ENCODE measurements at regions not wholly inside any gene's neighbourhood (a gene's known extent, or its start where the extent isn't known, plus 50 kb on each side); places are given as distances from the start of the nearest gene placed in this dataset.

DNA sequence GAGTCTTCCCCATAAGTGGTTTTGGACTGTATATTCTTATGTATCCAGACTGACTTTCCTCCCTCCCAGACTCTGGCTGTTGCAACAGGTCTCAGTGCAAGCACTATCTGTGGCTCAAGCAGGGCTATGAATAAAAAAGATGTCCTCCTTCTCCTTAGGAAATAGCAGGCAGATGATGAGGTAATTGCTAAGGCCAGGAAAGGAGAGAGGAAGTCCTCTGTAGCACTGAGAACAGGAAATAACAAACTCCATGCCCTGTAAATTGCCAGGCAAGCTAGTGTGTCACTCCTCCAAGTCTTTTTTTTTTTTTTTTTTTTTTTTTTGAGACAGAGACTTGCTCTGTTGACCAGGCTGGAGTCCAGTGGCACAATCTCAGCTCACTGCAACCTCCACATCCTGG is 900.1 kb downstream of the TYW1 start:
- TF ChIP-seq POLR2AphosphoS5 (IDR thresholded peaks at IDR 0.05; ENCODE audit: low read depth, low read length), result no peak
- TF ChIP-seq FOXP2 (optimal IDR thresholded peaks at IDR 0.05; ENCODE audit: borderline replicate concordance, extremely low read depth, extremely low read length, insufficient read depth), result no peak
- TF ChIP-seq SIN3A (IDR thresholded peaks at IDR 0.05; ENCODE audit: borderline replicate concordance, insufficient read depth, low read length), result no peak
- TF ChIP-seq, protein P1, sequence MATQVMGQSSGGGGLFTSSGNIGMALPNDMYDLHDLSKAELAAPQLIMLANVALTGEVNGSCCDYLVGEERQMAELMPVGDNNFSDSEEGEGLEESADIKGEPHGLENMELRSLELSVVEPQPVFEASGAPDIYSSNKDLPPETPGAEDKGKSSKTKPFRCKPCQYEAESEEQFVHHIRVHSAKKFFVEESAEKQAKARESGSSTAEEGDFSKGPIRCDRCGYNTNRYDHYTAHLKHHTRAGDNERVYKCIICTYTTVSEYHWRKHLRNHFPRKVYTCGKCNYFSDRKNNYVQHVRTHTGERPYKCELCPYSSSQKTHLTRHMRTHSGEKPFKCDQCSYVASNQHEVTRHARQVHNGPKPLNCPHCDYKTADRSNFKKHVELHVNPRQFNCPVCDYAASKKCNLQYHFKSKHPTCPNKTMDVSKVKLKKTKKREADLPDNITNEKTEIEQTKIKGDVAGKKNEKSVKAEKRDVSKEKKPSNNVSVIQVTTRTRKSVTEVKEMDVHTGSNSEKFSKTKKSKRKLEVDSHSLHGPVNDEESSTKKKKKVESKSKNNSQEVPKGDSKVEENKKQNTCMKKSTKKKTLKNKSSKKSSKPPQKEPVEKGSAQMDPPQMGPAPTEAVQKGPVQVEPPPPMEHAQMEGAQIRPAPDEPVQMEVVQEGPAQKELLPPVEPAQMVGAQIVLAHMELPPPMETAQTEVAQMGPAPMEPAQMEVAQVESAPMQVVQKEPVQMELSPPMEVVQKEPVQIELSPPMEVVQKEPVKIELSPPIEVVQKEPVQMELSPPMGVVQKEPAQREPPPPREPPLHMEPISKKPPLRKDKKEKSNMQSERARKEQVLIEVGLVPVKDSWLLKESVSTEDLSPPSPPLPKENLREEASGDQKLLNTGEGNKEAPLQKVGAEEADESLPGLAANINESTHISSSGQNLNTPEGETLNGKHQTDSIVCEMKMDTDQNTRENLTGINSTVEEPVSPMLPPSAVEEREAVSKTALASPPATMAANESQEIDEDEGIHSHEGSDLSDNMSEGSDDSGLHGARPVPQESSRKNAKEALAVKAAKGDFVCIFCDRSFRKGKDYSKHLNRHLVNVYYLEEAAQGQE (IDR thresholded peaks at IDR 0.05; ENCODE audit: insufficient read depth in 1 of 2, low read depth in 2 of 2, low read length in 2 of 2), result no peak
- TF ChIP-seq TAF1 (IDR thresholded peaks at IDR 0.05; ENCODE audit: borderline replicate concordance, insufficient read depth, low read length), result no peak

Measured in PFSK-1 (cell line).